K562 (cell line): ENCODE measurements at regions not wholly inside any gene's neighbourhood (a gene's known extent, or its start where the extent isn't known, plus 50 kb on each side); places are given as distances from the start of the nearest gene placed in this dataset.

Experiments used
- CAMTA2 ChIP-seq: fragments of 250-450 bp; sonication (Bioruptor Pico); conservative IDR thresholded peaks from 2 replicates; pipeline ENCODE4 v1.5.1; 2022
- CHD4 ChIP-seq: fragments of 200-600 bp; sonication (generic); IDR thresholded peaks from 3 replicates; pipeline ENCODE4 v1.6.1; 2012; ENCODE audit warnings: low read depth, mild to moderate bottlenecking, mixed read lengths, low read length, inconsistent platforms; ENCODE audit not compliant: insufficient read depth, insufficient replicate concordance, poor library complexity, severe bottlenecking
- MAZ ChIP-seq, 2 experiments: fragments of 450-650 bp in 1 of 2; sonication (generic) in 1 of 2; formaldehyde crosslinking; IDR thresholded peaks in 1 of 2; conservative IDR thresholded peaks in 1 of 2; 2 replicates each; pipeline versions ENCODE4 v1.4.0 to v1.5.0; 2020; ENCODE audit warnings: mild to moderate bottlenecking in 1 of 2, missing genetic modification reagents in 1 of 2
- MXI1 ChIP-seq: IDR thresholded peaks from 2 replicates; pipeline ENCODE4 v1.6.1; 2011; ENCODE audit warnings: low read depth, mild to moderate bottlenecking, improper control_type of control experiment, low read length
- MYC ChIP-seq, 2 experiments: fragments of 250-450 bp in 1 of 2; sonication (Bioruptor Pico) in 1 of 2; IDR thresholded peaks; 2 replicates each; pipeline versions ENCODE4 v1.5.1 to v1.6.1; 2012 to 2021; ENCODE audit warnings: low read depth in 2 of 2, borderline replicate concordance in 1 of 2, improper control_type of control experiment in 1 of 2, low read length in 1 of 2, mild to moderate bottlenecking in 1 of 2, moderate library complexity in 1 of 2
- POLR2AphosphoS5 ChIP-seq: IDR thresholded peaks from 2 replicates; pipeline ENCODE4 v1.6.1; 2011; ENCODE audit warnings: mild to moderate bottlenecking, low read depth, low read length, moderate library complexity; ENCODE audit not compliant: control insufficient read depth, insufficient read depth
- XRCC3 ChIP-seq: fragments of 450-650 bp; IDR thresholded peaks from 2 replicates; pipeline ENCODE4 v1.6.1; 2017; ENCODE audit warnings: mild to moderate bottlenecking, moderate library complexity
- ZNF146 ChIP-seq: IDR thresholded peaks from one replicate; pipeline ENCODE4 v1.6.1; 2018; ENCODE audit warnings: missing compliant biosample characterization; ENCODE audit not compliant: unreplicated experiment
- ZNF644 ChIP-seq: fragments of 200-800 bp; sonication (Bioruptor generic); IDR thresholded peaks from 2 replicates; pipeline ENCODE4 v1.6.1; 2016; ENCODE audit warnings: low read depth, missing genetic modification characterization, missing compliant biosample characterization
- TF ChIP-seq, protein P1 (sequence below), 2 experiments: fragments of 450-650 bp in 1 of 2; sonication (generic) in 1 of 2; formaldehyde crosslinking in 1 of 2; IDR thresholded peaks in 1 of 2; conservative IDR thresholded peaks in 1 of 2; 2 replicates each; pipeline versions ENCODE4 v1.6.1 to v1.8.1; 2016 to 2023; ENCODE audit warnings: mild to moderate bottlenecking in 2 of 2, moderate library complexity in 2 of 2, inconsistent platforms in 1 of 2, missing genetic modification reagents in 1 of 2
- TF ChIP-seq, protein P2 (sequence below): sonication (generic); formaldehyde crosslinking; IDR thresholded peaks from 2 replicates; pipeline ENCODE4 v1.8.0; 2022; ENCODE audit warnings: mild to moderate bottlenecking, low read depth, missing genetic modification reagents
- TF ChIP-seq, protein P3 (sequence below): fragments of 450-650 bp; IDR thresholded peaks from 2 replicates; pipeline ENCODE4 v1.6.1; 2018; ENCODE audit not compliant: partially characterized antibody
- TF ChIP-seq, protein P4 (sequence below): sonication (generic); formaldehyde crosslinking; IDR thresholded peaks from 2 replicates; pipeline ENCODE4 v1.8.1; 2022; ENCODE audit warnings: missing genetic modification reagents

DNA sequence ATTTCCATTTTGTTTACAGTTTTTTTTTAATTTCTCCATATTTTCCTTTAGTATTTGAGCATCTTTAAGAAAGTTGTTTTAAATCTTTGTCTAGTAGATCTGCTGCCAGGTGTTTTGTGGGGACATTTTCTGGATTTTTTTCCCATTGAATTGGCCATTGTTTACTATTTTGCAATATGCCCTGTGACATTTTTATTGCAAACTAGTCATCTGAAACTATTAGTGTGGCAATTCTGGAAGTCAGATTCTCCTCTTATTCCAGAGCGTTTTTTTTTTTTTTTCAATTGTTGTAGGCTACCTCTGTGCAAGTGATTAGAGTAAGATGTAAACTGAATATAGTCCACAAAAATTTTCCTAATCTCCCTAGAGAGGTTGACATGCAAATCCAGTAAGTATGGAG is 334.2 kb downstream of the PYDC2 start:
- TF ChIP-seq ZNF644 (tag) = no peak
- TF ChIP-seq, protein P1, sequence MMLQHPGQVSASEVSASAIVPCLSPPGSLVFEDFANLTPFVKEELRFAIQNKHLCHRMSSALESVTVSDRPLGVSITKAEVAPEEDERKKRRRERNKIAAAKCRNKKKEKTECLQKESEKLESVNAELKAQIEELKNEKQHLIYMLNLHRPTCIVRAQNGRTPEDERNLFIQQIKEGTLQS (IDR thresholded peaks at IDR 0.05) = no peak
- TF ChIP-seq, protein P1 (CRISPR knock-in tag; conservative IDR thresholded peaks at IDR 0.05) = no peak
- TF ChIP-seq, protein P2, sequence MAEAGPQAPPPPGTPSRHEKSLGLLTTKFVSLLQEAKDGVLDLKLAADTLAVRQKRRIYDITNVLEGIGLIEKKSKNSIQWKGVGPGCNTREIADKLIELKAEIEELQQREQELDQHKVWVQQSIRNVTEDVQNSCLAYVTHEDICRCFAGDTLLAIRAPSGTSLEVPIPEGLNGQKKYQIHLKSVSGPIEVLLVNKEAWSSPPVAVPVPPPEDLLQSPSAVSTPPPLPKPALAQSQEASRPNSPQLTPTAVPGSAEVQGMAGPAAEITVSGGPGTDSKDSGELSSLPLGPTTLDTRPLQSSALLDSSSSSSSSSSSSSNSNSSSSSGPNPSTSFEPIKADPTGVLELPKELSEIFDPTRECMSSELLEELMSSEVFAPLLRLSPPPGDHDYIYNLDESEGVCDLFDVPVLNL = no peak
- TF ChIP-seq XRCC3 = no peak
- TF ChIP-seq MXI1 = no peak
- no peak for TF ChIP-seq POLR2AphosphoS5
- TF ChIP-seq, protein P3, sequence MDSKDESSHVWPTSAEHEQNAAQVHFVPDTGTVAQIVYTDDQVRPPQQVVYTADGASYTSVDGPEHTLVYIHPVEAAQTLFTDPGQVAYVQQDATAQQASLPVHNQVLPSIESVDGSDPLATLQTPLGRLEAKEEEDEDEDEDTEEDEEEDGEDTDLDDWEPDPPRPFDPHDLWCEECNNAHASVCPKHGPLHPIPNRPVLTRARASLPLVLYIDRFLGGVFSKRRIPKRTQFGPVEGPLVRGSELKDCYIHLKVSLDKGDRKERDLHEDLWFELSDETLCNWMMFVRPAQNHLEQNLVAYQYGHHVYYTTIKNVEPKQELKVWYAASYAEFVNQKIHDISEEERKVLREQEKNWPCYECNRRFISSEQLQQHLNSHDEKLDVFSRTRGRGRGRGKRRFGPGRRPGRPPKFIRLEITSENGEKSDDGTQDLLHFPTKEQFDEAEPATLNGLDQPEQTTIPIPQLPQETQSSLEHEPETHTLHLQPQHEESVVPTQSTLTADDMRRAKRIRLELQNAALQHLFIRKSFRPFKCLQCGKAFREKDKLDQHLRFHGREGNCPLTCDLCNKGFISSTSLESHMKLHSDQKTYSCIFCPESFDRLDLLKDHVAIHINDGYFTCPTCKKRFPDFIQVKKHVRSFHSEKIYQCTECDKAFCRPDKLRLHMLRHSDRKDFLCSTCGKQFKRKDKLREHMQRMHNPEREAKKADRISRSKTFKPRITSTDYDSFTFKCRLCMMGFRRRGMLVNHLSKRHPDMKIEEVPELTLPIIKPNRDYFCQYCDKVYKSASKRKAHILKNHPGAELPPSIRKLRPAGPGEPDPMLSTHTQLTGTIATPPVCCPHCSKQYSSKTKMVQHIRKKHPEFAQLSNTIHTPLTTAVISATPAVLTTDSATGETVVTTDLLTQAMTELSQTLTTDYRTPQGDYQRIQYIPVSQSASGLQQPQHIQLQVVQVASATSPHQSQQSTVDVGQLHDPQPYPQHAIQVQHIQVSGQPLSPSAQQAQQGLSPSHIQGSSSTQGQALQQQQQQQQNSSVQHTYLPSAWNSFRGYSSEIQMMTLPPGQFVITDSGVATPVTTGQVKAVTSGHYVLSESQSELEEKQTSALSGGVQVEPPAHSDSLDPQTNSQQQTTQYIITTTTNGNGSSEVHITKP = no peak
- no peak for TF ChIP-seq CHD4
- no peak for TF ChIP-seq MYC (IDR thresholded peaks at IDR 0.05; ENCODE audit: low read depth, low read length)
- TF ChIP-seq MYC (CRISPR knock-in tag; IDR thresholded peaks at IDR 0.05; ENCODE audit: borderline replicate concordance, low read depth) = no peak
- no peak for TF ChIP-seq CAMTA2 (CRISPR knock-in tag)
- no peak for TF ChIP-seq MAZ (CRISPR knock-in tag; conservative IDR thresholded peaks at IDR 0.05 in 1 of 2, IDR thresholded peaks at IDR 0.05 in 1 of 2)
- TF ChIP-seq ZNF146 (CRISPR knock-in tag) = no peak
- TF ChIP-seq, protein P4, sequence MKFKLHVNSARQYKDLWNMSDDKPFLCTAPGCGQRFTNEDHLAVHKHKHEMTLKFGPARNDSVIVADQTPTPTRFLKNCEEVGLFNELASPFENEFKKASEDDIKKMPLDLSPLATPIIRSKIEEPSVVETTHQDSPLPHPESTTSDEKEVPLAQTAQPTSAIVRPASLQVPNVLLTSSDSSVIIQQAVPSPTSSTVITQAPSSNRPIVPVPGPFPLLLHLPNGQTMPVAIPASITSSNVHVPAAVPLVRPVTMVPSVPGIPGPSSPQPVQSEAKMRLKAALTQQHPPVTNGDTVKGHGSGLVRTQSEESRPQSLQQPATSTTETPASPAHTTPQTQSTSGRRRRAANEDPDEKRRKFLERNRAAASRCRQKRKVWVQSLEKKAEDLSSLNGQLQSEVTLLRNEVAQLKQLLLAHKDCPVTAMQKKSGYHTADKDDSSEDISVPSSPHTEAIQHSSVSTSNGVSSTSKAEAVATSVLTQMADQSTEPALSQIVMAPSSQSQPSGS = no peak
